Sigmoid colon (tissue), 6 donors: ENCODE measurements at regions not wholly inside any gene's neighbourhood (a gene's known extent, or its start where the extent isn't known, plus 50 kb on each side); places are given as distances from the start of the nearest gene placed in this dataset.
"Not testable (repeated sequence)": the region's sequence is repeated elsewhere in the genome, so short reads cannot be mapped to it uniquely, and the experiment has no call there.

Source experiments
- DNase-seq: peaks from one replicate; pipeline ENCODE4 v3.0.0-alpha.2; 2019
- H3K27ac ChIP-seq, 4 donors: fragments of 200-600 bp; sonication (generic); one replicate each; pipeline ENCODE4 v1.5.1; 2016 to 2019; ENCODE audit warnings: mild to moderate bottlenecking in 1 of 4
- H3K27me3 ChIP-seq, 3 donors: fragments of 200-600 bp; sonication (generic); one replicate each; pipeline ENCODE4 v1.5.1; 2019; ENCODE audit warnings: mild to moderate bottlenecking in 1 of 3
- H3K36me3 ChIP-seq, 4 donors: fragments of 200-600 bp; sonication (generic); one replicate each; pipeline ENCODE4 v1.5.1; 2016 to 2019
- H3K4me1 ChIP-seq, 4 donors: fragments of 200-600 bp; sonication (generic); one replicate each; pipeline ENCODE4 v1.5.1; 2017 to 2019
- H3K4me3 ChIP-seq, 4 donors: fragments of 200-600 bp; sonication (generic); one replicate each; pipeline ENCODE4 v1.5.1; 2017 to 2019; ENCODE audit warnings: mild to moderate bottlenecking in 2 of 4, moderate library complexity in 1 of 4
- H3K9me3 ChIP-seq, 4 donors: fragments of 200-600 bp in 3 of 4; sonication (generic) in 3 of 4; one replicate each; pipeline versions ENCODE4 v1.5.1 to v1.6.1; 2013 to 2019
- CTCF ChIP-seq, 4 experiments: fragments of 450-650 bp in 3 of 4; fragments of 200-600 bp in 1 of 4; IDR thresholded peaks; one replicate each; pipeline ENCODE4 v1.5.1; 2016 to 2019; ENCODE audit warnings: antibody characterized with exemption in 4 of 4, mild to moderate bottlenecking in 3 of 4, moderate library complexity in 2 of 4
- EP300 ChIP-seq, 4 donors: sonication (generic); formaldehyde crosslinking; IDR thresholded peaks; one replicate each; pipeline ENCODE4 v1.6.1; 2017; ENCODE audit warnings: antibody characterized with exemption in 4 of 4
- POLR2A ChIP-seq, 2 donors: fragments of 450-650 bp; IDR thresholded peaks; one replicate each; pipeline ENCODE4 v1.6.1; 2016; ENCODE audit warnings: antibody characterized with exemption in 2 of 2, mild to moderate bottlenecking in 2 of 2, moderate library complexity in 2 of 2
- POLR2AphosphoS5 ChIP-seq, 4 donors: sonication (generic); formaldehyde crosslinking; IDR thresholded peaks; one replicate each; pipeline ENCODE4 v1.6.1; 2017; ENCODE audit warnings: antibody characterized with exemption in 4 of 4
- WGBS, 2 donors: extraction: QIAGEN DNeasy Blood & Tissue Kit; methylation state at CpG; one replicate each; pipeline ENCODE4 v1.1.7; 2013; 5-methylcytosine and 5-hydroxymethylcytosine counted together
- intact Hi-C: fragments of 100-400 bp; cut with DNase I; formaldehyde crosslinking; loops from one replicate; pipeline ENCODE4 v1.15.1; 2023
- donor health status: healthy with polysubstance abuse.
- donor health status: healthy.

- 77 to 80% methylated on average over 4 of the region's 4 CpGs for WGBS, 2 donors
- H3K4me3 ChIP-seq = no peak overlapping the region
- H3K27ac ChIP-seq = no peak overlapping the region
- H3K27me3 ChIP-seq = no peaks in the 10 kb centered on the region
- intact Hi-C loops = no loop called here
- TF ChIP-seq POLR2A (IDR thresholded peaks at IDR 0.05) (no peak), CTCF (IDR thresholded peaks at IDR 0.05) (no peak), POLR2AphosphoS5 (IDR thresholded peaks at IDR 0.05) (no peak), EP300 (IDR thresholded peaks at IDR 0.05) (no peak)
- DNase-seq = no peak
- H3K36me3 ChIP-seq = no peaks in the 10 kb centered on the region
- no peaks in the 10 kb centered on the region for H3K9me3 ChIP-seq
- no peaks in the 10 kb centered on the region for H3K4me1 ChIP-seq
Observed at GRCh38 chr4:94063084-94063483, 144.6 kb upstream of the SMARCAD1 start.

- Histone ChIP-seq H3K27me3 (no peaks in the 10 kb centered on the region), H3K27ac (no peak overlapping the region), H3K36me3 (no peaks in the 10 kb centered on the region), H3K4me3 (no peak overlapping the region), H3K4me1 (no peaks in the 10 kb centered on the region), H3K9me3 (no peaks in the 10 kb centered on the region)
- no peak for DNase-seq
- intact Hi-C loops = no loop called here
- TF ChIP-seq EP300 (IDR thresholded peaks at IDR 0.05) = no peak
- no peak for TF ChIP-seq POLR2A (IDR thresholded peaks at IDR 0.05)
- TF ChIP-seq POLR2AphosphoS5 (IDR thresholded peaks at IDR 0.05) = no peak
- no peak for TF ChIP-seq CTCF (IDR thresholded peaks at IDR 0.05)
- 76 to 87% methylated on average over 8 of the region's 8 CpGs for WGBS, 2 donors
Observed at GRCh38 chr4:94068753-94069719, 138.6 kb upstream of the SMARCAD1 start.

GRCh38 chr4:94076498-94076897 is 131.2 kb upstream of the SMARCAD1 start:
- WGBS, 2 donors = 76 to 90% methylated on average over 1 of the region's 1 CpG
- intact Hi-C loops = no loop called here
- Histone ChIP-seq H3K27me3 (no peaks in the 10 kb centered on the region), H3K9me3 (no peaks in the 10 kb centered on the region), H3K4me1 (no peaks in the 10 kb centered on the region), H3K4me3 (no peak overlapping the region), H3K27ac (no peak overlapping the region), H3K36me3 (no peaks in the 10 kb centered on the region)
- no peak for DNase-seq
- TF ChIP-seq POLR2A (IDR thresholded peaks at IDR 0.05) (no peak), CTCF (IDR thresholded peaks at IDR 0.05) (no peak), POLR2AphosphoS5 (IDR thresholded peaks at IDR 0.05) (no peak), EP300 (IDR thresholded peaks at IDR 0.05) (no peak)

- TF ChIP-seq EP300 (IDR thresholded peaks at IDR 0.05) (no peak), POLR2A (IDR thresholded peaks at IDR 0.05) (no peak), CTCF (IDR thresholded peaks at IDR 0.05) (no peak), POLR2AphosphoS5 (IDR thresholded peaks at IDR 0.05) (no peak)
- no peaks in the 10 kb centered on the region for H3K4me1 ChIP-seq
- WGBS, 2 donors = 62 to 88% methylated on average over 3 of the region's 3 CpGs
- no peaks in the 10 kb centered on the region for H3K9me3 ChIP-seq
- no peak for DNase-seq
- H3K27ac ChIP-seq = no peak overlapping the region
- no peaks in the 10 kb centered on the region for H3K36me3 ChIP-seq
- no peaks in the 10 kb centered on the region for H3K27me3 ChIP-seq
- intact Hi-C loops = no loop called here
- no peak overlapping the region for H3K4me3 ChIP-seq
Observed at GRCh38 chr4:94084155-94084554, 123.5 kb upstream of the SMARCAD1 start.

- H3K27me3 ChIP-seq, DNase-seq, H3K4me1 ChIP-seq, intact Hi-C loops, H3K9me3 ChIP-seq, H3K4me3 ChIP-seq, H3K27ac ChIP-seq, H3K36me3 ChIP-seq: not testable (repeated sequence)
- 78 to 90% methylated on average over 8 of the region's 8 CpGs for whole genome bisulfite sequencing, 2 donors
Observed at GRCh38 chr4:94099141-94099540, 108.5 kb upstream of the SMARCAD1 start.
